ENCODE measurements at regions not wholly inside any gene's neighbourhood (a gene's known extent, or its start where the extent isn't known, plus 50 kb on each side); places are given as distances from the start of the nearest gene placed in this dataset.
"Not testable (repeated sequence)": the region's sequence is repeated elsewhere in the genome, so short reads cannot be mapped to it uniquely, and the experiment has no call there.

GRCh38 chr7:66452165-66452564, 176.5 kb upstream of the KCTD7 start:
- Histone ChIP-seq H3K36me3 (peaks cover 0 to 8% (median 0%) of the 10 kb centered on the region in 4 donors), H3K27ac (no peak overlapping the region), H3K4me1 (peaks cover 0 to 10% (median 2%) of the 10 kb centered on the region in 4 donors), H3K27me3 (no peaks in the 10 kb centered on the region), H3K4me3 (no peak overlapping the region), H3K9me3 (no peaks in the 10 kb centered on the region)
- TF ChIP-seq POLR2A (IDR thresholded peaks at IDR 0.05) (no peak), CTCF (IDR thresholded peaks at IDR 0.05) (no peak)
- ATAC-seq (peak; percentile 49 to 91 (median 60)), DNase-seq (no peak)
- 86% methylated on average over 2 of the region's 2 CpGs for WGBS (ENCODE audit: insufficient coverage, low coverage, low lambda C conversion rate, missing lambda C conversion rate)
- intact Hi-C loops (cut with DNase I): no loop called here

- TF ChIP-seq CTCF (IDR thresholded peaks at IDR 0.05): no peak
- no peak for TF ChIP-seq POLR2A (IDR thresholded peaks at IDR 0.05)
- intact Hi-C loops (cut with DNase I): no loop called here
- H3K27me3 ChIP-seq: no peaks in the 10 kb centered on the region
- no peak overlapping the region for H3K27ac ChIP-seq
- ATAC-seq (no peak), DNase-seq (no peak)
- WGBS (ENCODE audit: insufficient coverage, low coverage, low lambda C conversion rate, missing lambda C conversion rate): 100% methylated on average over 6 of the region's 6 CpGs
- peaks cover 0 to 10% (median 2%) of the 10 kb centered on the region in 4 donors for H3K4me1 ChIP-seq
- no peaks in the 10 kb centered on the region for H3K9me3 ChIP-seq
- no peak overlapping the region for H3K4me3 ChIP-seq
- peaks cover 0 to 8% (median 0%) of the 10 kb centered on the region in 4 donors for H3K36me3 ChIP-seq
Measured at GRCh38 chr7:66453340-66453739, 175.3 kb upstream of the KCTD7 start.

- no peaks in the 10 kb centered on the region for H3K36me3 ChIP-seq
- WGBS (ENCODE audit: insufficient coverage, low coverage, low lambda C conversion rate, missing lambda C conversion rate): 74% methylated on average over 5 of the region's 5 CpGs
- TF ChIP-seq POLR2A (IDR thresholded peaks at IDR 0.05): no peak
- no peak for TF ChIP-seq CTCF (IDR thresholded peaks at IDR 0.05)
Measured at GRCh38 chr7:66454600-66455225, 174.0 kb upstream of the KCTD7 start.

GRCh38 chr7:66455432-66455831, 173.2 kb upstream of the KCTD7 start:
- H3K27me3 ChIP-seq; ATAC-seq; intact Hi-C loops (cut with DNase I); DNase-seq; H3K36me3 ChIP-seq; H3K4me3 ChIP-seq; H3K9me3 ChIP-seq: not testable (repeated sequence)
- no CpG with 5 or more reads among the region's 1 CpG for WGBS (ENCODE audit: insufficient coverage, low coverage, low lambda C conversion rate, missing lambda C conversion rate)
- Histone ChIP-seq H3K27ac (peak overlapping the region in 2 of 3 donors; percentile 20 to 38), H3K4me1 (peaks cover 0 to 10% (median 2%) of the 10 kb centered on the region in 4 donors)

More at GRCh38 chr7:66454600-66455225, 174.0 kb upstream of the KCTD7 start:
- H3K4me3 ChIP-seq: no peak overlapping the region
- H3K4me1 ChIP-seq: peaks cover 0 to 10% (median 2%) of the 10 kb centered on the region in 4 donors
- no peaks in the 10 kb centered on the region for H3K9me3 ChIP-seq
- peak overlapping the region in 1 of 3 donors; percentile 38 for H3K27ac ChIP-seq
- intact Hi-C loops (cut with DNase I): no loop called here
- ATAC-seq (peak in 3 of 4 donors; percentile 35 to 56 (median 51)), DNase-seq (no peak)
- no peaks in the 10 kb centered on the region for H3K27me3 ChIP-seq

GRCh38 chr7:66456431-66456830, 172.2 kb upstream of the KCTD7 start:
- Histone ChIP-seq H3K27ac (peak overlapping the region in 2 of 3 donors; percentile 51 to 61), H3K4me1 (peaks cover 0 to 10% (median 2%) of the 10 kb centered on the region in 4 donors)
- 34% methylated on average over 2 of the region's 2 CpGs for WGBS (ENCODE audit: insufficient coverage, low coverage, low lambda C conversion rate, missing lambda C conversion rate)
- ATAC-seq (peak; percentile 42 to 89 (median 85)), DNase-seq (peak in 1 of 3 donors; percentile 66)
- intact Hi-C loops (cut with DNase I); H3K27me3 ChIP-seq; H3K9me3 ChIP-seq; H3K36me3 ChIP-seq; H3K4me3 ChIP-seq: not testable (repeated sequence)

GRCh38 chr7:66458991-66459390, 169.7 kb upstream of the KCTD7 start:
- DNase-seq; H3K9me3 ChIP-seq; intact Hi-C loops (cut with DNase I); H3K36me3 ChIP-seq; H3K4me1 ChIP-seq; H3K27me3 ChIP-seq; H3K4me3 ChIP-seq; ATAC-seq; H3K27ac ChIP-seq: not testable (repeated sequence)
- 51% methylated on average over 4 of the region's 5 CpGs for WGBS (ENCODE audit: insufficient coverage, low coverage, low lambda C conversion rate, missing lambda C conversion rate)

- H3K4me1 ChIP-seq; ATAC-seq; H3K4me3 ChIP-seq; H3K9me3 ChIP-seq; H3K27ac ChIP-seq; intact Hi-C loops (cut with DNase I); DNase-seq; H3K36me3 ChIP-seq; H3K27me3 ChIP-seq: not testable (repeated sequence)
- 90% methylated on average over 3 of the region's 5 CpGs for WGBS (ENCODE audit: insufficient coverage, low coverage, low lambda C conversion rate, missing lambda C conversion rate)
Measured at GRCh38 chr7:66459783-66460413, 168.8 kb upstream of the KCTD7 start.

Data from right lobe of liver (tissue), 6 donors.